ENCODE measurements at regions not wholly inside any gene's neighbourhood (a gene's known extent, or its start where the extent isn't known, plus 50 kb on each side); places are given as distances from the start of the nearest gene placed in this dataset.

DNA sequence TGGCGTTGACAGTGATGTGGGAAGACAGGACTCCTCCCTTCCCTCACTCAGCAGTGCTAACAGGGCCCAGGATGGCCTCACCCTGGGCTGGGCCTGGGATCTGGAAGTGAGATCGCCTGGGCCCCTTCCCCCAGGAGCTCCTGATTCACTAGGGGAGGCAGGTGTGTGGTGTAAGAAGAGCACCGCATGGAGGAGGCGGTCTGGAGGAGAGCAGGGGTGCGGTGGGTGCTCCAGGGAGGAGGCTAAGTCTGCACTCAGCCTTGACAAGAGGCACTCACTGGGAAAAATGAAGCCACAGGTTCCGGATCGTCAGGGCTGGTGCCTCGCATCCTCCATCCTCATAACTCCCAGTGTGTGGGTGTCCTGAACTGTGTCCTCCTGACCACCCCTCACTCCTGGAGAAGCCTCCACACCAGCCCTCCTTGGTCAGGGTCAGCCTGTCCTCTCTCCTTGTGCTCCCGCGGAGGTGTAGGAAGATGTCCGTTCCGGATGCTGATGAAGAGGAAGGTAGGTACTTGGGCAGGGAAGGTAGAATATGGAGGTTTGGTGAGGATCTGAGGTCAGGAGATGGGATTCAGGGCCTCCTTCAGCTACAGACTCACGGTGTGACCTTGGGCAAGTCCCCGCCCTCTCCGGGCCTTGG, 142.1 kb upstream of the WNT4 start:
- no peaks in the 10 kb centered on the region for H3K36me3 ChIP-seq (ENCODE audit: control insufficient read depth in 2 of 4, insufficient read depth in 4 of 4, low read length in 3 of 4)
- H3K27me3 ChIP-seq (replicated peaks in 1 of 4; ENCODE audit: control insufficient read depth in 3 of 4, extremely low read depth in 1 of 4, insufficient read depth in 3 of 4, low read length in 3 of 4), result no peaks in the 10 kb centered on the region; a peak in 1 of 7 replicates
- 94% methylated on average over 15 of the region's 15 CpGs; no CpG with 5 or more reads in 1 of the 2 experiments for WGBS, 2 experiments (ENCODE audit: extremely low coverage in 1 of 2, insufficient coverage in 1 of 2, insufficient read length in 1 of 2, insufficient replicate concordance in 2 of 2, low coverage in 1 of 2, low lambda C conversion rate in 2 of 2, missing lambda C conversion rate in 1 of 2)
- H2BK5ac ChIP-seq (ENCODE audit: low read depth, low read length), result no peak overlapping the region
- H3K4ac ChIP-seq (replicated peaks; ENCODE audit: insufficient read length, low read depth, low read length), result no peak overlapping the region
- no peak overlapping the region for H3K27ac ChIP-seq (ENCODE audit: low read depth, low read length)
- POLR2A ChIA-PET (ENCODE audit: partially characterized antibody), result interaction anchor here (0.6 kb wide), 1 partner anchor 20 kb away, joined by 4 read pairs; no protein-coding TSS in a partner anchor
- H2BK15ac ChIP-seq (ENCODE audit: low read length), result no peak overlapping the region
- CTCF ChIA-PET (ENCODE audit: partially characterized antibody), result interaction anchor here (0.5 to 4.4 kb wide), 6 partner anchors 10 to 238 kb away, joined by 3 to 28 read pairs (median 8); no protein-coding TSS in a partner anchor
- H2AFZ ChIP-seq (ENCODE audit: low read length), result no peak overlapping the region
- no peak overlapping the region for H3K4me3 ChIP-seq (ENCODE audit: extremely low read depth in 1 of 4, insufficient read depth in 2 of 4, low read depth in 3 of 4, low read length in 4 of 4)
- TF ChIP-seq SP2 (IDR thresholded peaks at IDR 0.05; ENCODE audit: low read length) (no peak), RFX5 (IDR thresholded peaks at IDR 0.05; ENCODE audit: borderline replicate concordance, low read depth, low read length) (no peak), SP1 (IDR thresholded peaks at IDR 0.05; ENCODE audit: low read depth, low read length) (no peak)
- H2BK12ac ChIP-seq (ENCODE audit: low read depth, low read length), result no peak overlapping the region
- no peak overlapping the region for H3K4me2 ChIP-seq (ENCODE audit: insufficient read depth in 1 of 2, low read depth in 2 of 2, low read length in 2 of 2)
- no peaks in the 10 kb centered on the region for H4K20me1 ChIP-seq (replicated peaks in 1 of 2; ENCODE audit: control insufficient read depth in 1 of 2, insufficient read depth in 2 of 2, low read length in 2 of 2)
- H2AK5ac ChIP-seq (ENCODE audit: low read depth, low read length), result no peak overlapping the region
- H3K23ac ChIP-seq (ENCODE audit: insufficient read length), result no peak overlapping the region
- no peaks in the 10 kb centered on the region for H3K9me3 ChIP-seq (ENCODE audit: insufficient read depth in 2 of 2, low read depth in 1 of 2, low read length in 1 of 2)
- peaks cover 0 to 5% (median 2%) of the 10 kb centered on the region in 4 experiments; a peak in 2 of 7 replicates for H3K4me1 ChIP-seq (replicated peaks in 1 of 4; ENCODE audit: control insufficient read depth in 3 of 4, insufficient read depth in 4 of 4, low read length in 3 of 4)
- H4K5ac ChIP-seq (ENCODE audit: insufficient read length, low read depth, low read length), result no peak overlapping the region
- no peaks in the 10 kb centered on the region for H3K79me1 ChIP-seq (ENCODE audit: low read depth, low read length)
- no peak overlapping the region for H4K91ac ChIP-seq (replicated peaks; ENCODE audit: insufficient read length, low read length)
- H3K18ac ChIP-seq (ENCODE audit: extremely low read depth, low read length), result no peak overlapping the region
- no peak overlapping the region for H4K8ac ChIP-seq (ENCODE audit: extremely low read depth, insufficient read depth, low read length)
- H2BK120ac ChIP-seq (replicated peaks; ENCODE audit: low read depth, low read length), result no peak overlapping the region
- peaks cover 4% of the 10 kb centered on the region; the same call in 1 of the 2 replicates for H3K23me2 ChIP-seq (ENCODE audit: low read depth, low read length)
- no peak for FAIRE-seq
- H3K9ac ChIP-seq (replicated peaks in 1 of 4; ENCODE audit: extremely low read depth in 1 of 4, low read depth in 3 of 4, low read length in 3 of 4), result no peak overlapping the region
- H2BK20ac ChIP-seq (ENCODE audit: low read length), result no peak overlapping the region
- no peak overlapping the region for H3K14ac ChIP-seq (ENCODE audit: insufficient read length)
- DNase-seq (ENCODE audit: low read depth in 1 of 2, low spot score in 2 of 2), result no peak
- H3K56ac ChIP-seq (replicated peaks; ENCODE audit: insufficient read length, low read depth, low read length), result no peak overlapping the region
- H3K79me2 ChIP-seq (ENCODE audit: control insufficient read depth in 1 of 2, insufficient read depth in 2 of 2, low read length in 2 of 2), result no peaks in the 10 kb centered on the region

Data from H1 (cell line).